ENCODE measurements at regions not wholly inside any gene's neighbourhood (a gene's known extent, or its start where the extent isn't known, plus 50 kb on each side); places are given as distances from the start of the nearest gene placed in this dataset.

GRCh38 chr10:128873411-128874054 lies 593.5 kb upstream of the MGMT start:
- Histone ChIP-seq H3K9me3 (ENCODE audit: control insufficient read depth in 4 of 4, insufficient read depth in 3 of 4, low read length in 3 of 4) (peaks cover 0 to 2% (median 0%) of the 10 kb centered on the region in 4 donors), H3K4me3 (no peak overlapping the region), H3K27ac (ENCODE audit: low read depth in 1 of 2, low read length in 1 of 2) (no peak overlapping the region), H3K36me3 (ENCODE audit: control insufficient read depth in 4 of 4, insufficient read depth in 4 of 4, low read length in 4 of 4) (no peaks in the 10 kb centered on the region), H3K27me3 (ENCODE audit: control insufficient read depth in 3 of 3, insufficient read depth in 3 of 3, low read length in 2 of 3) (no peaks in the 10 kb centered on the region), H3K4me1 (ENCODE audit: control insufficient read depth in 5 of 5, insufficient read depth in 5 of 5, low read length in 5 of 5) (peaks cover 0 to 38% (median 4%) of the 10 kb centered on the region in 5 donors), H3K9ac (ENCODE audit: insufficient read depth in 1 of 2, low read length in 2 of 2) (no peak overlapping the region)
- no peak for ATAC-seq (ENCODE audit: insufficient read depth, low FRiP score)
- no peak for TF ChIP-seq CTCF (IDR thresholded peaks at IDR 0.05; ENCODE audit: control extremely low read depth, extremely low read depth)
- WGBS, 2 donors: 53 to 76% methylated on average over 6 of the region's 6 CpGs
- peak; percentile 24 to 73 (median 62) for DNase-seq

- TF ChIP-seq CTCF (IDR thresholded peaks at IDR 0.05; ENCODE audit: control extremely low read depth, extremely low read depth): no peak
- Histone ChIP-seq H3K36me3 (ENCODE audit: control insufficient read depth in 4 of 4, insufficient read depth in 4 of 4, low read length in 4 of 4) (no peaks in the 10 kb centered on the region), H3K4me1 (ENCODE audit: control insufficient read depth in 5 of 5, insufficient read depth in 5 of 5, low read length in 5 of 5) (peaks cover 0 to 32% (median 4%) of the 10 kb centered on the region in 5 donors), H3K9ac (ENCODE audit: insufficient read depth in 1 of 2, low read length in 2 of 2) (no peak overlapping the region), H3K9me3 (ENCODE audit: control insufficient read depth in 4 of 4, insufficient read depth in 3 of 4, low read length in 3 of 4) (no peaks in the 10 kb centered on the region), H3K27ac (ENCODE audit: low read depth in 1 of 2, low read length in 1 of 2) (no peak overlapping the region), H3K27me3 (ENCODE audit: control insufficient read depth in 3 of 3, insufficient read depth in 3 of 3, low read length in 2 of 3) (no peaks in the 10 kb centered on the region), H3K4me3 (no peak overlapping the region)
- DNase-seq (peak in 1 of 3 donors; percentile 50), ATAC-seq (ENCODE audit: insufficient read depth, low FRiP score) (no peak)
- WGBS, 2 donors: 78 to 87% methylated on average over 3 of the region's 3 CpGs
Measured at GRCh38 chr10:128874331-128874730, 592.7 kb upstream of the MGMT start.

- no peak overlapping the region for H3K27ac ChIP-seq (ENCODE audit: low read depth in 1 of 2, low read length in 1 of 2)
- DNase-seq (peak in 1 of 3 donors; percentile 32), ATAC-seq (ENCODE audit: insufficient read depth, low FRiP score) (no peak)
- no peaks in the 10 kb centered on the region for H3K36me3 ChIP-seq (ENCODE audit: control insufficient read depth in 4 of 4, insufficient read depth in 4 of 4, low read length in 4 of 4)
- H3K9me3 ChIP-seq (ENCODE audit: control insufficient read depth in 4 of 4, insufficient read depth in 3 of 4, low read length in 3 of 4): no peaks in the 10 kb centered on the region
- 81 to 84% methylated on average over 8 of the region's 8 CpGs for WGBS, 2 donors
- H3K4me3 ChIP-seq: no peak overlapping the region
- H3K27me3 ChIP-seq (ENCODE audit: control insufficient read depth in 3 of 3, insufficient read depth in 3 of 3, low read length in 2 of 3): no peaks in the 10 kb centered on the region
- TF ChIP-seq CTCF (IDR thresholded peaks at IDR 0.05; ENCODE audit: control extremely low read depth, extremely low read depth): no peak
- H3K4me1 ChIP-seq (ENCODE audit: control insufficient read depth in 5 of 5, insufficient read depth in 5 of 5, low read length in 5 of 5): peaks cover 0 to 27% (median 4%) of the 10 kb centered on the region in 5 donors
- H3K9ac ChIP-seq (ENCODE audit: insufficient read depth in 1 of 2, low read length in 2 of 2): no peak overlapping the region
Measured at GRCh38 chr10:128875030-128875744, 591.9 kb upstream of the MGMT start.

All from lung (tissue), 11 donors.